ENCODE measurements at regions not wholly inside any gene's neighbourhood (a gene's known extent, or its start where the extent isn't known, plus 50 kb on each side); places are given as distances from the start of the nearest gene placed in this dataset.
A peak's percentile ranks its signal among the peaks of the same experiment; 100 is the strongest.

GRCh38 chr15:31486506-31486905 is 159.9 kb downstream of the KLF13 start:
- no peak for DNase-seq (ENCODE audit: extremely low read depth, low read depth)

- no peak for DNase-seq (ENCODE audit: extremely low read depth, low read depth)
Measured at GRCh38 chr15:31486906-31487695, 160.5 kb downstream of the KLF13 start.

GRCh38 chr15:31487811-31488436 is 161.3 kb downstream of the KLF13 start:
- no peak for DNase-seq (ENCODE audit: extremely low read depth, low read depth)

- DNase-seq (ENCODE audit: extremely low read depth, low read depth) = peak; percentile 80
Measured at GRCh38 chr15:31488437-31489204, 162.0 kb downstream of the KLF13 start.

GRCh38 chr15:31489281-31489680 is 162.6 kb downstream of the KLF13 start:
- no peak for DNase-seq (ENCODE audit: extremely low read depth, low read depth)

- DNase-seq (ENCODE audit: extremely low read depth, low read depth) = peak; percentile 41
Measured at GRCh38 chr15:31489801-31490646, 163.4 kb downstream of the KLF13 start.

- no peak for DNase-seq (ENCODE audit: extremely low read depth, low read depth)
Measured at GRCh38 chr15:31494786-31495185, 168.2 kb downstream of the KLF13 start.

- no peak for DNase-seq (ENCODE audit: extremely low read depth, low read depth)
Measured at GRCh38 chr15:31495281-31495680, 168.6 kb downstream of the KLF13 start.

GRCh38 chr15:31497838-31498237 is 171.2 kb downstream of the KLF13 start:
- DNase-seq (ENCODE audit: extremely low read depth, low read depth) = no peak

GRCh38 chr15:31498329-31498728 is 171.7 kb downstream of the KLF13 start:
- no peak for DNase-seq (ENCODE audit: extremely low read depth, low read depth)

- no peak for DNase-seq (ENCODE audit: extremely low read depth, low read depth)
Measured at GRCh38 chr15:31498756-31499155, 172.1 kb downstream of the KLF13 start.

GRCh38 chr15:31499236-31499952 is 172.8 kb downstream of the KLF13 start:
- DNase-seq (ENCODE audit: extremely low read depth, low read depth) = no peak

- DNase-seq (ENCODE audit: extremely low read depth, low read depth) = no peak
Measured at GRCh38 chr15:31499953-31500765, 173.5 kb downstream of the KLF13 start.

GRCh38 chr15:31500766-31501449 is 174.3 kb downstream of the KLF13 start:
- DNase-seq (ENCODE audit: extremely low read depth, low read depth) = no peak

GRCh38 chr15:31501536-31502157 is 175.0 kb downstream of the KLF13 start:
- DNase-seq (ENCODE audit: extremely low read depth, low read depth) = no peak

GRCh38 chr15:31502541-31503229 is 176.1 kb downstream of the KLF13 start:
- no peak for DNase-seq (ENCODE audit: extremely low read depth, low read depth)

- DNase-seq (ENCODE audit: extremely low read depth, low read depth) = no peak
Measured at GRCh38 chr15:31503256-31503655, 176.6 kb downstream of the KLF13 start.

All from NCI-H460 (cell line).